ENCODE measurements at regions not wholly inside any gene's neighbourhood (a gene's known extent, or its start where the extent isn't known, plus 50 kb on each side); places are given as distances from the start of the nearest gene placed in this dataset.
"Not testable (repeated sequence)": the region's sequence is repeated elsewhere in the genome, so short reads cannot be mapped to it uniquely, and the experiment has no call there.

DNA sequence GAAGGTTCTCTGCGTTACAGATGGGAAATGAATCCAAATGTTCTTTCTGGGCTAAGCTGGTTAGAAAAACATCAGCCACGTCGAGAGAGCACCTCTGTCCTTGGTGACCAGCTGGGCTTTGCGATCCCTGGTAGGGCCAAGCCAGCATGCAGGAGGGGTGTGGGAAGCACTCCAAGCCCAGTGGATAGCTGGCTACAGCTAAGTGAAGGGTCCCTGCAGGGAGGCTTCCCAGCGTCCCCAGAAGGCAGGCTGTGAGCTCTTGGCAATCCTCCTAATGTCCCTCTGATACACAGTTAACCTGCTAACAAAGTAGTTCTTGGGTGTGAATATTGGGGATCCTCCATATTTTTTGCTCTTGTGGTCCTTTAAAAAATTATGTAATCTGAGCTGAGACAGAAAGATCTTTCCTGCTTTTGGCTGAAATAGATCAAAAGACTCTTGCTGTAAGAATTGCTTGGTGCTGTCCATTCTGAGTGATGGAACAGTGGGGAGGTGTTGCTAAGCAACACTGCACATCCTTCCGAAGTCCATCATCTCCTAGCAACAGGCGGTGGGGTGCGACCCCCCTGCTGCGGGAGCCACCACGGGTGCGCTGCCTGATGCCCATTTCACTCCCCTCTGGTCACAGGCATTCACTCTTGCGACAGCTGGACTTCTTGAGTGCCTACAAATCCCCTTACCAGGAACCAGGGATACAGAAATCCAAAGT lies 88.5 kb upstream of the UXS1 start:
- DNase-seq, result no peak
- Mint-ChIP-seq H3K4me1 (no peaks in the 10 kb centered on the region), H3K27ac (no peak overlapping the region), H3K9me3 (no peaks in the 10 kb centered on the region), H3K4me3 (no peak overlapping the region), H3K36me3 (no peaks in the 10 kb centered on the region), H3K27me3 (peaks cover 45% of the 10 kb centered on the region)
- CTCF ChIA-PET, result no interaction called here

DNA sequence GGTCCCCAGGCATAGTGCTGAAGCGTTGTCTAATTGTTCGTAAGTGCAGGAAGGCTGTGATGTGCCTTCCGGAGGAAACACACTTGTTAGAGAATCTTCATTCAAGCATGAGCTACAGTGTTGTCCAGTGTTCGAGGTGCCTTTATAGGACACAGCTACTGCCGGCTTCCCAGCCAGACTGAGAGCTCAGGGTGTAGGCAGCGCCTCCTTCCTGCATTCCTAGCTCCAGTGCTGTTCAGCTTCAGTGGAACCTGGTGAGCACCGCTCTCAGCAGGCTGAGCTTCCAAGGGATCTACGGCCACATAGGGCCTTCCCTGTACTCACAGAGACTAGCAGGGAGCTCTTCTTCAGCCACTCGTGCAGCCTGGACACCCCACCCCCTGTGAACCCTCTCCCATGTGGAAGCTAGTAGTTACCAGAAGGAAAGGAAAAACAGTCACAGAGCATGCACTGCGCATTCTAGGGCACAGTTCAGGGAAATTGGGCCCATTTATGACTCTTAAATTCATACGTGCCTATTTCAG lies 87.9 kb upstream of the UXS1 start:
- H3K4me3 Mint-ChIP-seq, H3K27ac Mint-ChIP-seq, H3K4me1 Mint-ChIP-seq, H3K36me3 Mint-ChIP-seq, DNase-seq, CTCF ChIA-PET, H3K9me3 Mint-ChIP-seq: not testable (repeated sequence)
- H3K27me3 Mint-ChIP-seq, result peaks cover 45% of the 10 kb centered on the region

GRCh38 chr2:106280722-106281446 lies 86.8 kb upstream of the UXS1 start:
- Mint-ChIP-seq H3K4me3 (no peak overlapping the region), H3K27ac (no peak overlapping the region), H3K36me3 (no peaks in the 10 kb centered on the region), H3K9me3 (no peaks in the 10 kb centered on the region), H3K4me1 (no peaks in the 10 kb centered on the region), H3K27me3 (peaks cover 45% of the 10 kb centered on the region)
- CTCF ChIA-PET, result no interaction called here
- DNase-seq, result no peak

DNA sequence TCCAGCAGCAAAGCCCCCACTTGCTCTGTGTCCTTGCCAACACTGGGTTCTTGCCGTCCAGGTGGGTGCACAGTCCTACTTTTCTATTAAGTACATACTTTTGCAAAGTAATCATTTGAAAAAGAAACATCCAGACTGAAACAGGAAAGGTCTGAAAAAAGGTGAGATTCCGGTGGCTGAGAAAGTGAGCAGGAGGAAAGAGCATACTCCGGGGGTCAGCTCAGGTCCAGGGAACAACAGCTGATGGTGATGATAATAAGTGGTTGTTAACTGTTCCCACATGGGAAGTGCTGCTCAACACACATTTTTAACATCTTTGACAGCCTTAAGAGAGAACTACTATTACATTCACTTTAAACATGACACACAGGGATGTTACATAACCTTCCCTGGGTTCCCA lies 86.1 kb upstream of the UXS1 start:
- no peaks in the 10 kb centered on the region for H3K9me3 Mint-ChIP-seq
- no peak overlapping the region for H3K4me3 Mint-ChIP-seq
- H3K27ac Mint-ChIP-seq, result no peak overlapping the region
- H3K27me3 Mint-ChIP-seq, result peaks cover 45% of the 10 kb centered on the region
- no peak for DNase-seq
- H3K4me1 Mint-ChIP-seq, result no peaks in the 10 kb centered on the region
- CTCF ChIA-PET, result no interaction called here
- H3K36me3 Mint-ChIP-seq, result no peaks in the 10 kb centered on the region

DNA sequence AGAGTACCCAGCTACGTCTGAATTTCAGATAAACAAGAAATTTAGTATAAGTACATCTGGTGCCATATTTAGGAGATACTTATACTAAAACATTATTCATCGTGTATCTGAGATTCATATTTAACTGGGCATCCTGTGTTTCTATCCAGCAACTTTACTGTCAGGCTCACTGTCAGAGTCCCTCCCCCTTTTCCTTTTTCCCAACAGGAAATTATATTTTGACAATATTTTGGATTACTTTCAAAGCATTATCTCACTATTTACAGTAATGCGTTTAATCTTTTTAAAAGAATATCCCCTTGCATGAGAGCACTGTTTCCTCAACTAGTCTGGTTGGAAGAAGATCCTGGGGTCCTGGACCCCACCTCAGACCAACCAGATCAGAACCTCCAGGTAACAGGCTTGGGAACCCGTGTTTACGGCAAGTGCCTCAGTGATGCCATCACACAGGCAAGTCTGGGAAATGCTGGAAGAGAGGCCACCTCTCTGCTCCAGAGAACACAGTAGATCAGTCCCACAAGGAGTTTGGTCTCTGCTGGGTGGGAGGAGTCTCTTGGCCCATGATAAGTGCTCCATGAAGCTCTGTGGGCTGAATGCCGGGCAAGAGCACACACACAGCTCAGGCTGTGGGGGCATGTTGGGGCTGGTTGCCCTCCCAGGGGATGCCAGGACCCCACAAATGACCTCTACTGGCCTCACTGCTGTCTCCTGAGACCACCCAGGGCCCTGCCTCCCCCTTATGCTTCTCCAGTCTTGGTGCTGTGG lies 84.2 kb upstream of the UXS1 start:
- H3K4me3 Mint-ChIP-seq, result no peak overlapping the region

DNA sequence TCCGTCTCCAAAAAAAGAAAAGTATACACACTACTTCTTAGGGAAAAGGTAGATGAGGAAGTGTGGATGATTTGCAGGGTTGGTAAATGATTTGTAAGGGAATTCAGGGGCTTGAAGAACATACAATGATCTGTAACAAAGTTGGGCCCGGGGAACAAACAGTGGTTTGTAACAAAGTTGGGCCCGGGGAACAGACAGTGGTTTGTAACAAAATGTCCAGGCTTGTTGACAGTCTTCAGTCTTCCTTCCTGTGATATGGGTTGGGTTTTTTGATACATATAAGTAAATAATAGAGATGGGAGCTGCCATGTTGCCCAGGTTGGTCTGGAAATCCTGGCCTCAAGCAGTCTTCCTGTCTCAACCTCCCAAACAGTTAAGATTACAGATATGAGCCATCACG lies 83.3 kb upstream of the UXS1 start:
- Mint-ChIP-seq H3K4me1 (no peaks in the 10 kb centered on the region), H3K27ac (no peak overlapping the region), H3K36me3 (no peaks in the 10 kb centered on the region), H3K4me3 (no peak overlapping the region), H3K9me3 (no peaks in the 10 kb centered on the region), H3K27me3 (peaks cover 28% of the 10 kb centered on the region)
- CTCF ChIA-PET, result no interaction called here
- DNase-seq, result no peak

More for the DNA sequence above, 84.2 kb upstream of the UXS1 start:
- H3K27ac Mint-ChIP-seq, result no peak overlapping the region
- CTCF ChIA-PET, result no interaction called here
- H3K27me3 Mint-ChIP-seq, result peaks cover 32% of the 10 kb centered on the region
- no peaks in the 10 kb centered on the region for H3K4me1 Mint-ChIP-seq
- H3K36me3 Mint-ChIP-seq, result no peaks in the 10 kb centered on the region
- no peaks in the 10 kb centered on the region for H3K9me3 Mint-ChIP-seq
- no peak for DNase-seq

GRCh38 chr2:106275971-106276370 lies 81.9 kb upstream of the UXS1 start:
- H3K9me3 Mint-ChIP-seq, result no peaks in the 10 kb centered on the region
- H3K27me3 Mint-ChIP-seq, result peaks cover 30% of the 10 kb centered on the region
- no peak overlapping the region for H3K27ac Mint-ChIP-seq

DNA sequence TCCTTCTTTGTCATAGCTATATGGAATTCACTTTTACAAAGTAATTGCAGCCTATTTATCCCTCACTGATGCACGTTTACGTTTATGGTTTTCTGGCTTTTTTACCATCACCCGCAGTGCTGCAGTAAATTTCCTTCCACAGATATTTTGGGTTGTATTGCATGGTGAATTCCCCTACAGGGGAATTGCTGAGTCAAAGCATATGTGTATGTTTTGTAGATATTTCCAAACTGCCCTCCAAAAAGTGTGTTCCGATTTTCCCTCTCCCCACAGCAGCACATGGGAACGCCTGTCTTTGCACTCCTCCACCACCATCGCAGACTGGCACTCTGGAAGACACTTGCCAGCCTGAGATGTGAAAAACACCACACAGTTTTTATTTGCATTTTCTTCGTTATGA lies 80.6 kb upstream of the UXS1 start:
- H3K27me3 Mint-ChIP-seq, result peaks cover 35% of the 10 kb centered on the region
- H3K36me3 Mint-ChIP-seq, result no peaks in the 10 kb centered on the region
- CTCF ChIA-PET, result no interaction called here
- H3K4me1 Mint-ChIP-seq, result peaks cover 11% of the 10 kb centered on the region
- H3K27ac Mint-ChIP-seq, result no peak overlapping the region
- no peak overlapping the region for H3K4me3 Mint-ChIP-seq
- no peak for DNase-seq
- H3K9me3 Mint-ChIP-seq, result no peaks in the 10 kb centered on the region

More at GRCh38 chr2:106275971-106276370, 81.9 kb upstream of the UXS1 start:
- CTCF ChIA-PET, result no interaction called here
- no peak overlapping the region for H3K4me3 Mint-ChIP-seq
- no peaks in the 10 kb centered on the region for H3K36me3 Mint-ChIP-seq
- no peak for DNase-seq
- H3K4me1 Mint-ChIP-seq, result peaks cover 1% of the 10 kb centered on the region

DNA sequence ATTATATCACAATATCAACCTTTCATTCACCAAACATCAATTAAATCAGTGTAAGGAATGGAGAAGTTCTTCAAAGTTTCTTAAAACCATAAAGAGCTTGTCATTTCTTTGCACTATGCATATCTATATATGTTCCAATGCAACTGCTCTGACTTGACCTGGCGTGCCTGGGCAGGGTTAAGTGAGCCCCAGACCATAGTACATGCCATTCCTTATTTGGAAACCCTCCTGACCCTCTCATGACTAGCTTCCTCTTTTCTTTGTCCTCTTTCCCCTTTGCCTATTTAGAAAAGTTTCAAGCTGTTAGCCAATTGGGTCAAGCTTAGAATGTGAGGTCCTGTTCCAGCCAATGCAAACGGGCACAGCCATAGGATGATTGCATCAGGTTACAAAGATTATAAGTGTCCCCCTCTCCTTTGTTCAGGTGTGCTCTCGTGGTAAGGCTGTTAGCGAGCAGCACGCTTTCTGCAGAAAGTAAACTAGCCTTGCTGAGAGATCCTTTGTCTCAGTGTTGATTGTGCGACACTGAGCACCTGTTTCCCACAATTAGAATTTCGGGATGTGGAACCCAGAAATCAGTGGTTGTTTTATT lies 78.2 kb upstream of the UXS1 start:
- Mint-ChIP-seq H3K36me3 (no peaks in the 10 kb centered on the region), H3K4me3 (no peak overlapping the region), H3K27ac (no peak overlapping the region), H3K27me3 (peaks cover 26% of the 10 kb centered on the region), H3K4me1 (peaks cover 14% of the 10 kb centered on the region), H3K9me3 (no peaks in the 10 kb centered on the region)
- DNase-seq, result no peak
- CTCF ChIA-PET, result no interaction called here

DNA sequence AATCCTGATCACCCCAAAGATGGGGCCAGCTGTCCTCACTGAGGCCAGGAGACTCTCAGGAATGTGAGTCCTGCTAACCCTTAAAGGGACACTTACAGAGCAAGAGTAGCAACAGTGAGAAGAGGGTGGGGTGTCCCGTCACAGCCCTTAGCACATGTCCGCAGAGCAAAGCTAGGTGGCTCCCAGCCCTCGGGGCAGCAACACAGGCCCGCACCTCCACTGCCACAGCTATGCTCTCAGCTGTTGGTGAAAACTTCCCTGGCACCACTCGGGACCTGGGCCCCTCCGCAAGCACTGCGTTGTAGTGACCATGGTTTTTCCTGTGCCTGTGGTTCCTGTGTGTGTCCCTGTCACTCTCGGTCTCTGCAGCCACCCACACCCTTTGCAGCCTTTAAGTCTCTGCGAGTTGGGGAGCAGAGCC lies 76.4 kb upstream of the UXS1 start:
- Mint-ChIP-seq H3K4me3 (peak overlapping the region; percentile 80), H3K27me3 (peaks cover 26% of the 10 kb centered on the region), H3K9me3 (no peaks in the 10 kb centered on the region), H3K4me1 (peaks cover 14% of the 10 kb centered on the region), H3K27ac (no peak overlapping the region), H3K36me3 (no peaks in the 10 kb centered on the region)
- DNase-seq, result no peak
- CTCF ChIA-PET, result no interaction called here

- H3K27me3 Mint-ChIP-seq, result peaks cover 26% of the 10 kb centered on the region
- H3K9me3 Mint-ChIP-seq, result no peaks in the 10 kb centered on the region
- peak; percentile 65 for DNase-seq
- H3K4me3 Mint-ChIP-seq, result peak overlapping the region; percentile 80
- peak overlapping the region; percentile 34 for H3K27ac Mint-ChIP-seq
- H3K4me1 Mint-ChIP-seq, result peaks cover 14% of the 10 kb centered on the region
- no peaks in the 10 kb centered on the region for H3K36me3 Mint-ChIP-seq
- CTCF ChIA-PET, result no interaction called here
Observed at GRCh38 chr2:106269591-106270291, 75.6 kb upstream of the UXS1 start.

DNA sequence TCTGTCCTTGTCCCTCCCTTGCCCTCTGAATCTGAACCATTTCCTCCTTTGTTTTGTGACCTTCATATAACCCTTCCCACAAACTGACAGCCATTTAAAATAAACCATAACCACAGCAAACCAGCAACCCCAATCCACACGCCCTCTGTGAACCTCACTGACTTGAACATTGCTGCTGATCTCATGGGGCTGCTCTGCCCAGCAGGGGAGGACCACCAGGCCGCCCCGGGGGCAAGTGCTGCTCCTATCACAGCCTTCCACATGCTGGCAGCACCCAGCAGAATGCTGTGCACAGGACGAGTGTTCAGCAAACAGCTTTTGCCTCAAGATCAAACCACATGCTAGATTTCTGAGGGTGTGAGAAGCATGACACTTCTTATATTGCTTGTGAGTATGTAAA lies 73.9 kb upstream of the UXS1 start:
- H3K4me3 Mint-ChIP-seq, result no peak overlapping the region
- DNase-seq, result no peak
- CTCF ChIA-PET, result no interaction called here
- no peak overlapping the region for H3K27ac Mint-ChIP-seq
- H3K4me1 Mint-ChIP-seq, result peaks cover 14% of the 10 kb centered on the region
- H3K27me3 Mint-ChIP-seq, result peaks cover 20% of the 10 kb centered on the region
- no peaks in the 10 kb centered on the region for H3K36me3 Mint-ChIP-seq
- H3K9me3 Mint-ChIP-seq, result no peaks in the 10 kb centered on the region

GRCh38 chr2:106261871-106262321 lies 67.8 kb upstream of the UXS1 start:
- Mint-ChIP-seq H3K27ac (no peak overlapping the region), H3K4me3 (peak overlapping the region; percentile 49), H3K4me1 (peaks cover 2% of the 10 kb centered on the region), H3K36me3 (no peaks in the 10 kb centered on the region), H3K9me3 (no peaks in the 10 kb centered on the region), H3K27me3 (peaks cover 9% of the 10 kb centered on the region)
- no peak for DNase-seq
- CTCF ChIA-PET, result no interaction called here

DNA sequence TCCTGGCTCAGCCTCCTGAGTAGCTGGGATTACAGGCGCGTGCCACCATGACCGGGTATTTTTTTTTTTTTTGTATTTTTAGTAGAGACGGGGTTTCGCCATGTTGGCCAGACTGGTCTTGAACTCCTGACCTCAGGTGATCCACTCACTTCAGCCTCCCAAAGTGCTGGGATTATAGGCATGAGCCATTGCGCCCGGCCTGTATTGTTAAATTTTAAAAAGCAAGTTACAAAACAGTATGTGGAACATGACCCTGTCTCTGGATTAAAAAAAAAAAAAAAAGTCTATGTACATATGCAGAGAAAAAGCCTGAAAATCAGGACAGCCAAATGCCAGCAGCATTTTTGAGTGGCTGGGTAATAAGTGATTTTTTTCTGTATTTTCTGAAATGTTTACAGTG lies 64.8 kb upstream of the UXS1 start:
- H3K36me3 Mint-ChIP-seq, H3K4me3 Mint-ChIP-seq, CTCF ChIA-PET, DNase-seq, H3K9me3 Mint-ChIP-seq, H3K27me3 Mint-ChIP-seq, H3K27ac Mint-ChIP-seq, H3K4me1 Mint-ChIP-seq: not testable (repeated sequence)
